HepG2 (cell line): ENCODE measurements at regions not wholly inside any gene's neighbourhood (a gene's known extent, or its start where the extent isn't known, plus 50 kb on each side); places are given as distances from the start of the nearest gene placed in this dataset.

Experiments used
- ATAC-seq: fragments of 200-7000 bp; cut with Tn5 transposase; 3 replicates; pipeline ENCODE4 v1.9.1; 2020; ENCODE audit warnings: mild to moderate bottlenecking, moderate library complexity
- BruUV-seq: library from RNA; stranded (reverse); fragments of 400-500 nt; replicated peaks from 2 replicates; lab custom pipeline; 2021; lab: Mats Ljungman, UMichigan
- CTCF ChIA-PET: fragments of 300-600 bp; formaldehyde crosslinking; extraction: SDS; loops from one replicate; lab custom pipeline; 2021; ENCODE audit warnings: low total read pairs, inconsistent platforms, low intra/inter-chr PET ratio; lab: Yijun Ruan, JAX
- POLR2A ChIA-PET: fragments of 350-600 bp; sonication (Branson Sonifier 250); formaldehyde crosslinking; loops from one replicate; lab custom pipeline; 2020; ENCODE audit warnings: antibody characterized with exemption, inconsistent platforms; lab: Yijun Ruan, JAX
- DNase-seq: peaks from one replicate; pipeline ENCODE4 v3.0.0-alpha.2; 2015; ENCODE audit warnings: low spot score
- FAIRE-seq: peaks from 3 replicates; lab custom pipeline; 2011; peaks lifted over from hg19 to GRCh38; lab: Jason Lieb, UNC
- H2AFZ ChIP-seq: one replicate; pipeline ENCODE4 v1.6.1; 2011; ENCODE audit warnings: low read length, inconsistent platforms
- H3K27ac ChIP-seq: fragments of 300-600 bp; 3 replicates; pipeline ENCODE4 v1.8.0; 2011; ENCODE audit warnings: mixed run types, mild to moderate bottlenecking, mixed read lengths, low read length, inconsistent platforms; ENCODE audit not compliant: insufficient read depth; ENCODE audit errors: extremely low read length
- H3K27me3 ChIP-seq, 2 experiments: fragments of 200-600 bp in 1 of 2; 2 replicates in 1 of 2; 3 replicates in 1 of 2; pipeline versions ENCODE4 v1.6.0 to v1.8.0; 2011; ENCODE audit warnings: low read length in 2 of 2, mild to moderate bottlenecking in 2 of 2, moderate library complexity in 2 of 2, inconsistent platforms in 1 of 2; ENCODE audit not compliant: insufficient read depth in 2 of 2, control insufficient read depth in 1 of 2
- H3K36me3 ChIP-seq, 2 experiments: fragments of 200-600 bp in 1 of 2; replicated peaks in 1 of 2; 2 replicates in 1 of 2; 3 replicates in 1 of 2; pipeline versions ENCODE4 v1.5.1 to v1.8.0; 2011; ENCODE audit warnings: low read length in 2 of 2, inconsistent platforms in 1 of 2; ENCODE audit not compliant: insufficient read depth in 2 of 2, control insufficient read depth in 1 of 2
- H3K4me1 ChIP-seq: 2 replicates; pipeline ENCODE4 v1.5.1; 2012; ENCODE audit warnings: low read length, inconsistent platforms; ENCODE audit not compliant: insufficient read depth
- H3K4me2 ChIP-seq: 2 replicates; pipeline ENCODE4 v1.6.0; 2011; ENCODE audit warnings: low read depth, low read length, inconsistent platforms
- H3K4me3 ChIP-seq, 3 experiments: fragments of 200-600 bp in 1 of 3; sonication (generic), shearing (Covaris generic) in 1 of 3; replicated peaks in 1 of 3; 2 replicates each; pipeline ENCODE4 v1.5.1; 2011 to 2016; ENCODE audit warnings: low read length in 3 of 3, inconsistent platforms in 2 of 3, low read depth in 2 of 3, mild to moderate bottlenecking in 2 of 3, control low read depth in 1 of 3, mixed read lengths in 1 of 3; ENCODE audit not compliant: insufficient read depth in 1 of 3
- H3K79me2 ChIP-seq: one replicate; pipeline ENCODE4 v1.6.1; 2011; ENCODE audit warnings: low read length, inconsistent platforms; ENCODE audit not compliant: insufficient read depth
- H3K9ac ChIP-seq: 2 replicates; pipeline ENCODE4 v1.6.0; 2011; ENCODE audit warnings: mild to moderate bottlenecking, low read depth, low read length, inconsistent platforms; ENCODE audit not compliant: insufficient read depth
- H3K9me3 ChIP-seq: 2 replicates; pipeline ENCODE4 v1.5.1; 2012; ENCODE audit warnings: mild to moderate bottlenecking, low read length
- H4K20me1 ChIP-seq: 2 replicates; pipeline ENCODE4 v1.6.0; 2011; ENCODE audit warnings: inconsistent platforms, mild to moderate bottlenecking, low read length, moderate library complexity; ENCODE audit not compliant: insufficient read depth
- ARHGAP35 ChIP-seq: sonication (generic); formaldehyde crosslinking; IDR thresholded peaks from 2 replicates; pipeline ENCODE4 v1.9.0; 2022; ENCODE audit warnings: mild to moderate bottlenecking, inconsistent platforms, moderate library complexity, missing genetic modification reagents, borderline replicate concordance
- FUBP1 ChIP-seq: sonication (generic); formaldehyde crosslinking; IDR thresholded peaks from 2 replicates; pipeline ENCODE4 v1.5.1; 2020; ENCODE audit warnings: missing genetic modification reagents, mild to moderate bottlenecking, borderline replicate concordance
- PCBP2 ChIP-seq: fragments of 200-400 bp; formaldehyde crosslinking; optimal IDR thresholded peaks from 2 replicates; pipeline ENCODE3; 2018; ENCODE audit warnings: low read length, low read depth; ENCODE audit not compliant: poor library complexity, severe bottlenecking
- ZFP82 ChIP-seq: sonication (generic); formaldehyde crosslinking; IDR thresholded peaks from 2 replicates; pipeline ENCODE4 v1.5.1; 2020; ENCODE audit warnings: mild to moderate bottlenecking, missing genetic modification reagents, borderline replicate concordance
- ZNF180 ChIP-seq: sonication (generic); formaldehyde crosslinking; IDR thresholded peaks from 2 replicates; pipeline ENCODE4 v1.4.0; 2020; ENCODE audit warnings: low read depth, missing genetic modification reagents, borderline replicate concordance
- ZNF432 ChIP-seq: sonication (generic); formaldehyde crosslinking; IDR thresholded peaks from 2 replicates; pipeline ENCODE4 v1.5.0; 2020; ENCODE audit warnings: missing genetic modification reagents, mild to moderate bottlenecking, borderline replicate concordance
- ZNF501 ChIP-seq: sonication (generic); formaldehyde crosslinking; IDR thresholded peaks from 2 replicates; pipeline ENCODE4 v1.5.1; 2020; ENCODE audit warnings: mild to moderate bottlenecking, moderate library complexity, missing genetic modification reagents
- ZNF510 ChIP-seq: sonication (generic); formaldehyde crosslinking; IDR thresholded peaks from 2 replicates; pipeline ENCODE4 v1.4.0; 2020; ENCODE audit warnings: low read depth, mild to moderate bottlenecking, missing genetic modification reagents
- ZNF550 ChIP-seq: sonication (generic); formaldehyde crosslinking; IDR thresholded peaks from 2 replicates; pipeline ENCODE4 v1.4.0; 2020; ENCODE audit warnings: mild to moderate bottlenecking, missing genetic modification reagents, borderline replicate concordance
- ZNF605 ChIP-seq: sonication (generic); formaldehyde crosslinking; IDR thresholded peaks from 2 replicates; pipeline ENCODE4 v1.8.0; 2022; ENCODE audit warnings: mild to moderate bottlenecking, missing genetic modification reagents
- ZZZ3 ChIP-seq: sonication (generic); formaldehyde crosslinking; IDR thresholded peaks from 2 replicates; pipeline ENCODE4 v1.4.0; 2020; ENCODE audit warnings: missing genetic modification reagents, mild to moderate bottlenecking, borderline replicate concordance
- WGBS: methylation state at CpG from one replicate; pipeline ENCODE4 v1.1.6; 2017; ENCODE audit warnings: low lambda C conversion rate; 5-methylcytosine and 5-hydroxymethylcytosine counted together
- in situ Hi-C: cut with HindIII; loops from 2 replicates; pipeline ENCODE4 v1.10.0; 2017; ENCODE audit warnings: low pct_unique_long_range_greater_than_20kb; ENCODE audit not compliant: extremely low pct_ligation_motif_present
- intact Hi-C: fragments of 100-400 bp; cut with micrococcal nuclease; formaldehyde crosslinking; loops from one replicate; pipeline ENCODE4 v1.10.0; 2022; ENCODE audit not compliant: unreplicated experiment

GRCh38 chr5:106874531-106874930, 796.2 kb downstream of the EFNA5 start:
- ATAC-seq = no peak
- ChIA-PET CTCF (no interaction called here), POLR2A (no interaction called here)
- Histone ChIP-seq H3K9ac (no peak overlapping the region), H3K4me3 (no peak overlapping the region), H4K20me1 (no peaks in the 10 kb centered on the region), H3K27me3 (no peaks in the 10 kb centered on the region; a peak in 1 of 5 replicates), H3K79me2 (no peaks in the 10 kb centered on the region), H3K4me2 (no peak overlapping the region), H3K27ac (no peak overlapping the region), H3K36me3 (no peaks in the 10 kb centered on the region), H3K4me1 (no peaks in the 10 kb centered on the region), H3K9me3 (no peaks in the 10 kb centered on the region), H2AFZ (no peak overlapping the region)
- DNase-seq = no peak
- WGBS = 34% methylated on average over 6 of the region's 7 CpGs
- in situ Hi-C loops = no loop called here
- BruUV-seq = no TSS peak
- FAIRE-seq = no peak
- intact Hi-C loops = loop anchor here (10.0 kb wide), 1 partner anchor 750 kb away; no protein-coding TSS in a partner anchor
- TF ChIP-seq ZNF432 (CRISPR knock-in tag) (no peak), PCBP2 (no peak), ZFP82 (CRISPR knock-in tag) (no peak), FUBP1 (CRISPR knock-in tag) (no peak), ARHGAP35 (CRISPR knock-in tag) (no peak), ZNF550 (CRISPR knock-in tag) (no peak), ZNF510 (CRISPR knock-in tag) (no peak), ZZZ3 (CRISPR knock-in tag) (no peak), ZNF605 (CRISPR knock-in tag) (no peak), ZNF180 (no peak), ZNF501 (CRISPR knock-in tag) (no peak)
